Germinal center (tissue), 1 donor: ENCODE measurements at regions not wholly inside any gene's neighbourhood (a gene's known extent, or its start where the extent isn't known, plus 50 kb on each side); places are given as distances from the start of the nearest gene placed in this dataset.

Source experiments
- DNase-seq: peaks from one replicate; pipeline ENCODE4 v3.0.0; 2012; ENCODE audit warnings: mixed read lengths, low spot score

GRCh38 chr5:97400537-97400936 lies 217.5 kb upstream of the RIOK2 start:
- no peak for DNase-seq

- DNase-seq: no peak
Measured at GRCh38 chr5:97405941-97406340, 222.9 kb upstream of the RIOK2 start.

- no peak for DNase-seq
Measured at GRCh38 chr5:97406946-97407676, 224.1 kb upstream of the RIOK2 start.

- no peak for DNase-seq
Measured at GRCh38 chr5:97408331-97408730, 225.3 kb upstream of the RIOK2 start.

- no peak for DNase-seq
Measured at GRCh38 chr5:97412959-97413358, 229.9 kb upstream of the RIOK2 start.

- DNase-seq: no peak
Measured at GRCh38 chr5:97417986-97418385, 234.9 kb upstream of the RIOK2 start.

GRCh38 chr5:97418462-97418861 lies 235.4 kb upstream of the RIOK2 start:
- DNase-seq: no peak

GRCh38 chr5:97420646-97421045 lies 237.6 kb upstream of the RIOK2 start:
- no peak for DNase-seq

GRCh38 chr5:97422678-97423077 lies 239.6 kb upstream of the RIOK2 start:
- DNase-seq: no peak

GRCh38 chr5:97425511-97425910 lies 242.5 kb upstream of the RIOK2 start:
- no peak for DNase-seq

- no peak for DNase-seq
Measured at GRCh38 chr5:97427235-97427634, 244.2 kb upstream of the RIOK2 start.

- no peak for DNase-seq
Measured at GRCh38 chr5:97434021-97434420, 251.0 kb upstream of the RIOK2 start.

GRCh38 chr5:97436405-97436804 lies 253.4 kb upstream of the RIOK2 start:
- DNase-seq: no peak

- DNase-seq: no peak
Measured at GRCh38 chr5:97443740-97444139, 260.7 kb upstream of the RIOK2 start.

GRCh38 chr5:97449172-97449571 lies 266.1 kb upstream of the RIOK2 start:
- no peak for DNase-seq

- DNase-seq: no peak
Measured at GRCh38 chr5:97452646-97453045, 269.6 kb upstream of the RIOK2 start.

- no peak for DNase-seq
Measured at GRCh38 chr5:97453263-97453662, 270.2 kb upstream of the RIOK2 start.

- DNase-seq: no peak
Measured at GRCh38 chr5:97454015-97454414, 271.0 kb upstream of the RIOK2 start.

- no peak for DNase-seq
Measured at GRCh38 chr5:97455996-97456395, 272.9 kb upstream of the RIOK2 start.

- no peak for DNase-seq
Measured at GRCh38 chr5:97458851-97459250, 275.8 kb upstream of the RIOK2 start.

GRCh38 chr5:97471951-97472350 lies 288.9 kb upstream of the RIOK2 start:
- no peak for DNase-seq

- no peak for DNase-seq
Measured at GRCh38 chr5:97475847-97476246, 292.8 kb upstream of the RIOK2 start.

- DNase-seq: no peak
Measured at GRCh38 chr5:97476852-97477534, 293.9 kb upstream of the RIOK2 start.

GRCh38 chr5:97478483-97478882 lies 295.4 kb upstream of the RIOK2 start:
- DNase-seq: no peak
